Stomach (tissue), 8 donors: ENCODE measurements at regions not wholly inside any gene's neighbourhood (a gene's known extent, or its start where the extent isn't known, plus 50 kb on each side); places are given as distances from the start of the nearest gene placed in this dataset.

Experiments
- DNase-seq, 2 donors: peaks; one replicate each; pipeline versions ENCODE4 v3.0.0 to v3.0.0-alpha.2; 2013 to 2019
- H3K27ac ChIP-seq, 5 donors: fragments of 200-600 bp in 4 of 5; sonication (generic) in 4 of 5; one replicate each; pipeline ENCODE4 v1.5.1; 2013 to 2019; ENCODE audit warnings: mild to moderate bottlenecking in 1 of 5, moderate library complexity in 1 of 5
- H3K27me3 ChIP-seq, 3 donors: fragments of 200-600 bp; sonication (generic); one replicate each; pipeline ENCODE4 v1.5.1; 2017 to 2019; ENCODE audit warnings: mixed run types in 1 of 3
- H3K36me3 ChIP-seq, 4 donors: fragments of 200-600 bp; sonication (generic); 1 replicate in 3 of 4; 2 replicates in 1 of 4; pipeline ENCODE4 v1.5.1; 2016 to 2019
- H3K4me1 ChIP-seq, 4 donors: fragments of 200-600 bp; sonication (generic); one replicate each; pipeline ENCODE4 v1.5.1; 2016 to 2019
- H3K4me3 ChIP-seq, 4 donors: fragments of 200-600 bp; sonication (generic) in 3 of 4; one replicate each; pipeline ENCODE4 v1.5.1; 2016 to 2019; ENCODE audit warnings: mild to moderate bottlenecking in 1 of 4
- H3K9me3 ChIP-seq, 4 donors: fragments of 200-600 bp; sonication (generic); one replicate each; pipeline ENCODE4 v1.5.1; 2016 to 2019
- CTCF ChIP-seq, 7 experiments: fragments of 450-650 bp in 4 of 7; fragments of 200-600 bp in 3 of 7; sonication (generic) in 3 of 7; IDR thresholded peaks; one replicate each; pipeline ENCODE4 v1.5.1; 2016 to 2019; ENCODE audit warnings: antibody characterized with exemption in 7 of 7, control low read depth in 2 of 7, mild to moderate bottlenecking in 1 of 7
- EP300 ChIP-seq: sonication (generic); formaldehyde crosslinking; IDR thresholded peaks from one replicate; pipeline ENCODE4 v1.6.1; 2017; ENCODE audit warnings: antibody characterized with exemption
- POLR2A ChIP-seq, 4 donors: fragments of 450-650 bp; IDR thresholded peaks; one replicate each; pipeline ENCODE4 v1.6.1; 2016; ENCODE audit warnings: antibody characterized with exemption in 4 of 4, control low read depth in 2 of 4, mild to moderate bottlenecking in 1 of 4, moderate library complexity in 1 of 4
- POLR2AphosphoS5 ChIP-seq, 3 donors: sonication (generic); formaldehyde crosslinking; IDR thresholded peaks; one replicate each; pipeline ENCODE4 v1.6.1; 2016; ENCODE audit warnings: antibody characterized with exemption in 3 of 3
- WGBS, 5 donors: extraction: QIAGEN DNeasy Blood & Tissue Kit in 3 of 5; methylation state at CpG; one replicate each; pipeline versions ENCODE4 v1.1.5 to v1.1.7; 2013 to 2018; 5-methylcytosine and 5-hydroxymethylcytosine counted together
- intact Hi-C: fragments of 100-400 bp; cut with DNase I; formaldehyde crosslinking; loops from one replicate; pipeline ENCODE4 v1.15.1; 2023; ENCODE audit warnings: low total_unique reads
- donor health status: healthy with polysubstance abuse.
- donor health status: Bipolar disorder and iron deficiency.
- donor health status: healthy.

- H3K4me3 ChIP-seq: no peak overlapping the region
- H3K4me1 ChIP-seq: peaks cover 0 to 7% (median 2%) of the 10 kb centered on the region in 4 donors
- H3K27me3 ChIP-seq: peaks cover 0 to 14% (median 0%) of the 10 kb centered on the region in 3 donors
- H3K9me3 ChIP-seq: no peaks in the 10 kb centered on the region
- intact Hi-C loops: no loop called here
- TF ChIP-seq CTCF (IDR thresholded peaks at IDR 0.05) (no peak), POLR2A (IDR thresholded peaks at IDR 0.05) (no peak), EP300 (no peak), POLR2AphosphoS5 (IDR thresholded peaks at IDR 0.05) (no peak)
- H3K36me3 ChIP-seq: no peaks in the 10 kb centered on the region
- no peak overlapping the region for H3K27ac ChIP-seq
- DNase-seq: no peak
Observed at GRCh38 chr6:167454003-167454402, 129.1 kb downstream of the TTLL2 start.

GRCh38 chr6:167455371-167455770, 130.5 kb downstream of the TTLL2 start:
- H3K27ac ChIP-seq: no peak overlapping the region
- 57 to 79% (median 66%) methylated on average over 4 of the region's 4 CpGs for WGBS, 5 donors
- no peaks in the 10 kb centered on the region for H3K36me3 ChIP-seq
- DNase-seq: no peak
- TF ChIP-seq POLR2A (IDR thresholded peaks at IDR 0.05) (no peak), EP300 (no peak), POLR2AphosphoS5 (IDR thresholded peaks at IDR 0.05) (no peak), CTCF (IDR thresholded peaks at IDR 0.05) (no peak)
- no peak overlapping the region for H3K4me3 ChIP-seq
- H3K27me3 ChIP-seq: peaks cover 0 to 14% (median 0%) of the 10 kb centered on the region in 3 donors
- no peaks in the 10 kb centered on the region for H3K4me1 ChIP-seq
- no peaks in the 10 kb centered on the region for H3K9me3 ChIP-seq
- intact Hi-C loops: no loop called here

GRCh38 chr6:167462514-167463312, 137.8 kb downstream of the TTLL2 start:
- Histone ChIP-seq H3K9me3 (no peaks in the 10 kb centered on the region), H3K4me3 (no peak overlapping the region), H3K27ac (no peak overlapping the region), H3K27me3 (peaks cover 0 to 6% (median 0%) of the 10 kb centered on the region in 3 donors), H3K4me1 (peaks cover 0 to 10% (median 0%) of the 10 kb centered on the region in 4 donors), H3K36me3 (no peaks in the 10 kb centered on the region)
- intact Hi-C loops: no loop called here
- no peak for TF ChIP-seq POLR2A (IDR thresholded peaks at IDR 0.05)
- no peak for TF ChIP-seq CTCF (IDR thresholded peaks at IDR 0.05)
- TF ChIP-seq EP300: no peak
- no peak for TF ChIP-seq POLR2AphosphoS5 (IDR thresholded peaks at IDR 0.05)
- DNase-seq: no peak
- 84 to 93% (median 90%) methylated on average over 9 to 12 of the region's 12 CpGs for WGBS, 5 donors

- no peaks in the 10 kb centered on the region for H3K27me3 ChIP-seq
- no peak for DNase-seq
- 93 to 98% (median 96%) methylated on average over 7 of the region's 7 CpGs for WGBS, 5 donors
- no peaks in the 10 kb centered on the region for H3K36me3 ChIP-seq
- H3K27ac ChIP-seq: no peak overlapping the region
- no peak for TF ChIP-seq EP300
- no peak overlapping the region for H3K4me3 ChIP-seq
- H3K4me1 ChIP-seq: peaks cover 0 to 10% (median 0%) of the 10 kb centered on the region in 4 donors
- intact Hi-C loops: no loop called here
- no peaks in the 10 kb centered on the region for H3K9me3 ChIP-seq
Observed at GRCh38 chr6:167464177-167464576, 139.3 kb downstream of the TTLL2 start.

GRCh38 chr6:167465482-167465881, 140.6 kb downstream of the TTLL2 start:
- intact Hi-C loops: no loop called here
- no peaks in the 10 kb centered on the region for H3K36me3 ChIP-seq
- H3K9me3 ChIP-seq: no peaks in the 10 kb centered on the region
- no peak overlapping the region for H3K4me3 ChIP-seq
- DNase-seq: no peak
- no peak for TF ChIP-seq CTCF (IDR thresholded peaks at IDR 0.05)
- TF ChIP-seq EP300: no peak
- TF ChIP-seq POLR2AphosphoS5 (IDR thresholded peaks at IDR 0.05): no peak
- TF ChIP-seq POLR2A (IDR thresholded peaks at IDR 0.05): no peak
- no peak overlapping the region for H3K27ac ChIP-seq
- H3K27me3 ChIP-seq: no peaks in the 10 kb centered on the region
- H3K4me1 ChIP-seq: peaks cover 0 to 10% (median 0%) of the 10 kb centered on the region in 4 donors
- 65 to 82% (median 80%) methylated on average over 5 of the region's 5 CpGs for WGBS, 5 donors
